ENCODE measurements at regions not wholly inside any gene's neighbourhood (a gene's known extent, or its start where the extent isn't known, plus 50 kb on each side); places are given as distances from the start of the nearest gene placed in this dataset.
"Not testable (repeated sequence)": the region's sequence is repeated elsewhere in the genome, so short reads cannot be mapped to it uniquely, and the experiment has no call there.

DNA sequence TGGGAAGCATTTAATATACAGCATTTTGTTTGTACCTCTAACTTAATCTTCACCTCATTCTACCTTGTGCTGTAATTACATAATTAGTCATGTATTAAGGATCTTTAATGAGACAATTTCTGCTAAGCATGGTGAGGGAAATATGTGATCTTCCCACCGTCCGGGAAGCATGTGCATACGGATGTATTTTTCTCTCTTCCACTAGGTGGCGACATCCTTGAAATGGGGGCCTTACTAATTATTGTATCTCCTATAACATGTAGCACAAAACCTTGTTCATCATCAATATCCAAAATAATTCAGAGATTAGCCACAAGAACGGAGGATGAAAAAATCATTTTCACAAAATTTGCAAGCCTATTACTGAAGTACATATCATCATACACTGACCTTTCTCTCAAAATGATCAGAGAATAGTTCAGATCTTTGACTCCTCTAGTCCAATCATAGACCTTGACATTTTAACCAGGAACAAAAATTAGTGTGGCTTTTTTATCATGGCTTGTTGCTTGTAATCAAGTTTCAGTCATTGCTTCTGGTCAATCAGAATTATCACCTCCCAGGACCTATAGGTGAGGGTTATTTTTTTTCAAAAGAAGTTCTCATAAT lies 148.9 kb upstream of the GBE1 start:
- no peak for DNase-seq (ENCODE audit: low read depth)

- no peak for DNase-seq (ENCODE audit: low read depth)
Observed at GRCh38 chr3:81909796-81910195, 148.4 kb upstream of the GBE1 start.

GRCh38 chr3:81908561-81908960 lies 147.1 kb upstream of the GBE1 start:
- no peak for DNase-seq (ENCODE audit: low read depth)

DNA sequence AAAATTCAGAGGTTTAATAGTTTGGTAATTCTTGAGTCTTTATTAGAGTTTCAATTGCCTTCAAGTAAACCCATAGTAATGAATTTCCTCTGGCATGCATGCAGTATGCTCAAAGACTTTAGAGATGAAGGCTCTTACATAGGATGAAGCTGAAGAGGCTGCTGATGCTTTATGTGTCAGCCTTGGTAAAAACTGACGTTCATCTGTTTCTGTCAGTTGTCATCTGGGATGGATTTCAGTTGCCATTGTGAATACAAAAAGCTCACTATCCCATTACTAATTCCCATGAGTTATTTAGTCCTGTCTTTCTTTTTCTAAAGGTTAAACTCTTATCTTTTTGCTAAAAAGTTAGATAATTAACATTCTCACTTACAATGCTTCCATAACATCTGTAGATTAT lies 136.9 kb upstream of the GBE1 start:
- DNase-seq (ENCODE audit: low read depth), result no peak

DNA sequence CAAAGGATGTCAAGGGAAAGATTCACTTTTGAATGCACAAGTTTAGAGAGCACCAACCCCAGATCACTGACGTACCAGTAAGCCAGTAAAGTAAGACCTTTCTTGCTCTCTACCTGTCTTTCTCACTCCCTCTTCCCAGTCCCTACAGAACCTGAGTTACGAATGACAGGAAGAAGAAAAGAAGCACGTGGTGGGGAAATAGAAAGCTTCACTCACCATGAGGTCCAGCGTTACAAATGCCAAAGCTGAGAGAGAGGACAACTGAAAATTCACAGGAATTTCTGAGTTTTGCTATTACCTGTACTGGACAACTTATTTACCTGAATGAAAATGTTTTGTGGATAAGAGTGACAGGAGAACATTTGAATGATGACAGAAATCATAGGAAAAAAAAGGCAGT lies 133.2 kb upstream of the GBE1 start:
- DNase-seq (ENCODE audit: low read depth), result no peak

DNA sequence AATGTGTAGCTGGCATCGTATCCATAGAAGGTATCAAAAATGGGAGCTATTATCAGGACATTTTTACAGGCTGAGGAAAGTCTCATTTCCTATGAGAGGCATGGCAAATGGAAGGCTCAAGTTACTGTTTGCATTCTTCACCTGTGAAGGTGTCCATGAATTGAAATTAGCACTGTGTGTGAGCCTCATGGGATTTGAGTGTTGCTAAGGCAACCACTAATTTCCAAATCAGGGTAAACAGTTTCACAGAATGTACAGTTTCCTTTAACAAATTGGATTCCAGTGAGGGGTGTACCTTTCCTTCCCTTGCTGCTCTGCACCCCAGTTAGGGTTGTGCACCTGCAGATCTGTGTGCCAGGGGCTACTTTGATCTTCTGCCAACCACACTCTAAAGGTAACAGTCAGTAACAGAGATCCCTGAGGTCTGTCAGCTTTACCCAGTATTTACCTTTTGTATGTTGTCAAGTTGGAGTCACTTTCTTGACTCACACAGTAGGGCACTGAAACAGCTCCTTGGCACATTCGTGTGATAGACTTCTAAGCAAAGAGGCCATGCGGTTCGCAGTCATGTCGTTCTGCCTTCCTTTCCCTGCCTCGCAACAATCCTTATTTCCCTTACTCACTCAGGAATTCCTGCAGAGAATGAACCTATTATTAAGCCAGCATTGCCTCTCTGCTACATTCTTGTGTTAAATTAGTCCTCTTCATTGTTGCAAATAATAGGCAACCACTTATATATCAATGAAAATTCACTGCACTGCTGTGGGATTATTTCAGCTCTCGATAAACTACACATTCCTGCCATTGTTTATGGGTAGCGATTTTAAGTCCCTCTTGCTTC lies 129.8 kb upstream of the GBE1 start:
- no peak for DNase-seq (ENCODE audit: low read depth)

DNA sequence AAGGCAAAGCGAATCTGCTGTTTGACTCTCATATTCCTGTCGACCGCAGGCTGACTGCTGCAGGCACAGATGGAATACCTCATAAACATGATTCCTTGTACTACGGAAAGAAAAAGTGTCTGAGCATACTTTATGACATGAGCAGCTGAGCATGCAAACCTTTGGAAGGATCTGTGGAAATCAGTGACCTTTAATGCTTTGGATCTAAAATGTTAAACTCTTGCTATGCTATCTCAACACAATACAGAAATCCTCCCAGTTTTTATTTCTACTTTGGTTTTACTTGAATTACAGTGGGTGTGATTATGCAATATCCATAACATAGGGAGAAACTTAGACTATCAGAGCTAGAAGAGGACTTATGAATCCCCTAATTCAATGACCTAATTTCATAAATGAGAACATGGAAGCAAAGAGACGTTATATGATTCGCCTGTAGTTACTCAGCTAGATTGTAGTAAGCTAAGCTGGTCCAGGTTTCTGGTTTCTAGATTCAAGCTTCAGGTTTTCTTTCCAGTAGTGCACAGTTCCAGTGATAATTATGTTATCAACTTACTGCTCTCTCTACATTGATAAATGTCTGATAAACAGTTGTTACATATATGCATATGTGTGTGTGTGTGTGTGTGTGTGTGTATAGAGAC lies 127.6 kb upstream of the GBE1 start:
- DNase-seq (ENCODE audit: low read depth), result no peak

- DNase-seq (ENCODE audit: low read depth), result no peak
Observed at GRCh38 chr3:81887448-81887847, 126.0 kb upstream of the GBE1 start.

- DNase-seq (ENCODE audit: low read depth), result no peak
Observed at GRCh38 chr3:81886081-81886480, 124.6 kb upstream of the GBE1 start.

GRCh38 chr3:81884791-81885190 lies 123.3 kb upstream of the GBE1 start:
- DNase-seq (ENCODE audit: low read depth), result no peak

DNA sequence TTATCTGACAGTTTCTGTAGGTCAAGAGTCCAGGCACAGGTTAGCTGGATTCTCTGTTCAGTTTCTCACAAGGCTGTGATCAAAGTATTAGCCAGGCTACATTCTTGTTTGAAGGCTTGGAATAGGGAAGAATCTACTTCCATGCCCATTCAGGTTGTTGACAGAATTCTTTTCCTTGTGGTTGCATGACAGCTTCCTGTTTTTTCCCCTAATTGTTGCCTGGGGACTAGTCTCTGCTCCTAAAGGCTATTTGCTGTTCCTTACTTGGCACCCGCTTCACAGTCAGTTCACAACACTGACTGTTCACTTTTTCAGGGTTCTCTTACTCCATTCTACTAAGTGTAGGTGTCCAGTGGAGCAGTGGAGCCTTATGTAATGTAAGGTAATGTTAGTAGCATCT lies 115.4 kb upstream of the GBE1 start:
- DNase-seq (ENCODE audit: low read depth), result no peak

GRCh38 chr3:81874738-81875137 lies 113.3 kb upstream of the GBE1 start:
- DNase-seq (ENCODE audit: low read depth), result no peak

DNA sequence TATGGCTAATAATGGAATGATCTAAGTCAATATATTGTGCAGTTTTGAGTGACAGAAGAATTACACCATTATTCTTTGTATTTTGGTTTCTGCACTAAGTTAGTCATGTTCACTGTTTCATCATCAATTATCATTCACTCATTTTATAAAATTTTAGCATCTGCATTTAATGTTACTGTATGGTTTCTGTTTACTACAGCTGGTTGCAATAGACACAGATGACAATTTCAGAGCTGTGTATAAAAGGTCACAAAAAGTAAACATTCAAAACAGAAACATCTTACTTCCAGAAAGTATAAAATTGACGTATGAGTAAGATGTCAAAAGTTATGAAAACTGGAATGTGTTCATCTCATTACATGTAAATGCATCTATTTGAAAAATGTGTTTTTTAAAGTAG lies 111.1 kb upstream of the GBE1 start:
- no peak for DNase-seq (ENCODE audit: low read depth)

- DNase-seq (ENCODE audit: low read depth), result no peak
Observed at GRCh38 chr3:81871358-81872155, 110.1 kb upstream of the GBE1 start.

GRCh38 chr3:81869382-81869781 lies 107.9 kb upstream of the GBE1 start:
- DNase-seq (ENCODE audit: low read depth), result no peak

- no peak for DNase-seq (ENCODE audit: low read depth)
Observed at GRCh38 chr3:81868597-81868996, 107.2 kb upstream of the GBE1 start.

GRCh38 chr3:81867875-81868274 lies 106.4 kb upstream of the GBE1 start:
- no peak for DNase-seq (ENCODE audit: low read depth)

DNA sequence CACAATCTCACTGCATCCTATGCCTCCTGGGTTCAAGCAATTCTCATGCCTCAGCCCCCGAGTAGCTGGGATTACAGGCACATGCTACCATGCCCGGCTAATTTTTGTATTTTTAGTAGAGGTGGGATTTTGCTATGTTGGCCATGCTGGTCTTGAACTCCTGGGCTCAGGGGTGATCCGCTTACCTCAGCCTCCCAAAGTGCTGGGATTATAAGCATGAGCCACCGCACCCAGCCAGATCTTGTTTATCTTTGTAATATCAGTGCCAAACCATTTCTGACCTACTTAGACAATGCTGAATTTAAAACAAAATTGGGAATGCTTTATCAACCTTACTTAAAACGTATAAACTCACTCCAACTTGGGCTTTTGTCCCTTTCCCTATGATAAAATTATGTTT lies 103.7 kb upstream of the GBE1 start:
- DNase-seq (ENCODE audit: low read depth), result not testable (repeated sequence)

DNA sequence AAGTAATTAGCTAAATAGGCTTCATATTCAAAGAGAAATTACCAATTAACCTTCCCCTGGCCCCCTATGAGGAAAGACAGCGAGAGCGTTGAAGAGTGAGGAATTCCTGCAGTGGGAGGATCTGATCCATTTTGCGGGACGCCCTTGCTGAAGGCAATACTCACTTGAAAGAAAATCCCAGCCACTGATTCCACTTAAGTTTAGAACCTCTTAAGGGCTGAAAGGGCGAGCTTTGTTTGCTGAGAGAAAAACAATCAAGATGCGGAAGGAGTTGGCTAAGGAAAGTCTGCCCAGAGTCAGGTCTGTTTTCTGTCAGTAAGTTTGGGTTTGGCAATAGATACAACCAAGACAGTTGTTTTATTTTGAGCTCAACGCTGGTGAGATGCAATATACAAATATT lies 102.8 kb upstream of the GBE1 start:
- no peak for DNase-seq (ENCODE audit: low read depth)

- no peak for DNase-seq (ENCODE audit: low read depth)
Observed at GRCh38 chr3:81863756-81864155, 102.3 kb upstream of the GBE1 start.

DNA sequence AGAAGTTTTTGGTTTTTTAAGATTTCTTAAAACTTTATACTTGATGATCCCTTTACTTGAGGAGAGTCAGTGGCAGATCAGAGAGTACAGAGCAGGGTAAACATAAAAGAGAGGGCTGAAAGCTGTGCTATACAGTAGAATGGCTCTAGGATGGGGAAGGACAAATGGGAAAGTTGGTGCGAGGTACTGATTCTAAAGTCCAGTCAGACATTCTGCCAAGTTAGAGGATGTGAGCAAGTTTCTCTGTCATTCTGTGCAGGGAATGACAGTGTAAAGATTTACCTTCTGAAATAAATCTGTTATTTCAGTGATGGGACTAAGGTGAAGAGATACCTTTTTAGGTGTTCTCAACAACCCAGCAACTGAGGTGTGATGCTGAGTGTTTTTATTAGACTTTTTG lies 100.1 kb upstream of the GBE1 start:
- no peak for DNase-seq (ENCODE audit: low read depth)

- DNase-seq (ENCODE audit: low read depth), result no peak
Observed at GRCh38 chr3:81859524-81859923, 98.1 kb upstream of the GBE1 start.

DNA sequence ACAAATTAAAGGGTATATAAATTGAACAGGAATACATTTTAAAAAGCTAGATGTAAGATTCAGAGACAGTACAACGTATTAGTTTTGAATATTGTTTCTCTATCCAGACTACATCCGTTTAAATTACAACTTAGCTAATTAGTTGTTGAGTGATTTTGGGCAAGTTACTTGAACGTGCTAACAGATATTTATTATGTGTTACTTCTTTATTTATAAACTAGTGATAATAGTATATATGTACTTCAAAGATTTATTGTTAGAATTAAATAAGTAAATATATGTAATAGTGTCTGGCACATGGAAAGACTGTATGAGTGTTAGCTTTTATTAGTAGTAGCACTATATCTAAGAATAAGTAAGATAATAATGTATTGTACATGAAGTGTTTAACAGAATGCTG lies 92.0 kb upstream of the GBE1 start:
- no peak for DNase-seq (ENCODE audit: low read depth)

All from activated T-cell treated with anti-CD3 and anti-CD28 coated beads for 48 hours (primary cell).